Liver (tissue), 8 donors: ENCODE measurements at regions not wholly inside any gene's neighbourhood (a gene's known extent, or its start where the extent isn't known, plus 50 kb on each side); places are given as distances from the start of the nearest gene placed in this dataset.

Experiments used
- DNase-seq: peaks from one replicate; pipeline ENCODE4 v3.0.0-alpha.2; 2017; ENCODE audit warnings: low spot score
- H3K27ac ChIP-seq, 2 donors: one replicate each; pipeline ENCODE4 v1.7.0; 2013; ENCODE audit warnings: inconsistent platforms in 2 of 2, low read length in 2 of 2, control low read depth in 1 of 2, low read depth in 1 of 2, mild to moderate bottlenecking in 1 of 2
- H3K27me3 ChIP-seq, 4 donors: one replicate each; pipeline versions ENCODE4 v1.6.1 to v1.7.0; 2013; ENCODE audit warnings: low read length in 3 of 4, inconsistent platforms in 1 of 4, mild to moderate bottlenecking in 1 of 4, moderate library complexity in 1 of 4; ENCODE audit not compliant: control insufficient read depth in 4 of 4, insufficient read depth in 4 of 4
- H3K36me3 ChIP-seq, 4 donors: one replicate each; pipeline versions ENCODE4 v1.6.1 to v1.7.0; 2013; ENCODE audit warnings: low read length in 3 of 4, mild to moderate bottlenecking in 3 of 4, low read depth in 1 of 4, moderate library complexity in 1 of 4; ENCODE audit not compliant: control insufficient read depth in 4 of 4, insufficient read depth in 3 of 4
- H3K4me1 ChIP-seq, 4 donors: one replicate each; pipeline versions ENCODE4 v1.6.1 to v1.7.0; 2013; ENCODE audit warnings: low read length in 3 of 4, mild to moderate bottlenecking in 3 of 4, moderate library complexity in 1 of 4; ENCODE audit not compliant: control insufficient read depth in 4 of 4, insufficient read depth in 4 of 4
- H3K4me3 ChIP-seq, 3 donors: one replicate each; pipeline versions ENCODE4 v1.6.1 to v1.7.0; 2013; ENCODE audit warnings: low read length in 3 of 3, control low read depth in 1 of 3, low read depth in 1 of 3, mild to moderate bottlenecking in 1 of 3
- H3K9ac ChIP-seq, 2 donors: one replicate each; pipeline ENCODE4 v1.7.0; 2013; ENCODE audit warnings: low read length in 2 of 2, mild to moderate bottlenecking in 2 of 2, moderate library complexity in 2 of 2, control low read depth in 1 of 2, low read depth in 1 of 2
- H3K9me3 ChIP-seq, 4 donors: one replicate each; pipeline versions ENCODE4 v1.6.1 to v1.7.0; 2013; ENCODE audit warnings: low read length in 3 of 4; ENCODE audit not compliant: control insufficient read depth in 4 of 4
- ATF3 ChIP-seq: IDR thresholded peaks from 2 replicates; pipeline ENCODE4 v1.6.1; 2016; ENCODE audit warnings: antibody characterized with exemption
- CTCF ChIP-seq: fragments of 150-350 bp; IDR thresholded peaks from 2 replicates; pipeline ENCODE4 v1.5.1; 2017; ENCODE audit warnings: improper control_type of control experiment, low read depth, low read length; ENCODE audit not compliant: missing input control
- EGR1 ChIP-seq, 2 donors: IDR thresholded peaks; 2 replicates each; pipeline ENCODE4 v1.6.1; 2016 to 2018; ENCODE audit warnings: antibody characterized with exemption in 2 of 2, low read depth in 2 of 2
- FOXA1 ChIP-seq: IDR thresholded peaks from 2 replicates; pipeline ENCODE4 v1.6.1; 2016; ENCODE audit warnings: antibody characterized with exemption
- FOXA2 ChIP-seq: IDR thresholded peaks from 2 replicates; pipeline ENCODE4 v1.6.1; 2016; ENCODE audit warnings: antibody characterized with exemption
- GABPA ChIP-seq, 2 donors: IDR thresholded peaks in 1 of 2; conservative IDR thresholded peaks in 1 of 2; 2 replicates each; pipeline ENCODE4 v1.6.1; 2016; ENCODE audit warnings: antibody characterized with exemption in 2 of 2, mild to moderate bottlenecking in 1 of 2, moderate library complexity in 1 of 2
- HNF4A ChIP-seq, 2 donors: conservative IDR thresholded peaks; 2 replicates each; pipeline ENCODE4 v1.6.1; 2016; ENCODE audit warnings: antibody characterized with exemption in 2 of 2, mild to moderate bottlenecking in 2 of 2
- HNF4G ChIP-seq: IDR thresholded peaks from 2 replicates; pipeline ENCODE4 v1.6.1; 2016; ENCODE audit warnings: antibody characterized with exemption
- JUND ChIP-seq, 2 donors: IDR thresholded peaks; 2 replicates each; pipeline ENCODE4 v1.6.1; 2016; ENCODE audit warnings: antibody characterized with exemption in 2 of 2
- MAX ChIP-seq: IDR thresholded peaks from 2 replicates; pipeline ENCODE4 v1.6.1; 2016; ENCODE audit warnings: antibody characterized with exemption
- NR2F2 ChIP-seq: IDR thresholded peaks from 2 replicates; pipeline ENCODE4 v1.6.1; 2016; ENCODE audit warnings: antibody characterized with exemption
- RAD21 ChIP-seq, 2 donors: IDR thresholded peaks; 2 replicates each; pipeline ENCODE4 v1.6.1; 2016; ENCODE audit warnings: antibody characterized with exemption in 2 of 2, mild to moderate bottlenecking in 2 of 2
- REST ChIP-seq: IDR thresholded peaks from 2 replicates; pipeline ENCODE4 v1.6.1; 2016; ENCODE audit warnings: antibody characterized with exemption, mild to moderate bottlenecking
- RXRA ChIP-seq, 2 donors: IDR thresholded peaks; 2 replicates each; pipeline ENCODE4 v1.6.1; 2017 to 2018; ENCODE audit warnings: antibody characterized with exemption in 2 of 2, mild to moderate bottlenecking in 1 of 2
- SP1 ChIP-seq: IDR thresholded peaks from 2 replicates; pipeline ENCODE4 v1.6.1; 2018; ENCODE audit warnings: antibody characterized with exemption, mild to moderate bottlenecking
- TAF1 ChIP-seq: conservative IDR thresholded peaks from 2 replicates; pipeline ENCODE4 v1.6.1; 2016; ENCODE audit warnings: antibody characterized with exemption, mild to moderate bottlenecking
- YY1 ChIP-seq: IDR thresholded peaks from 2 replicates; pipeline ENCODE4 v1.6.1; 2016; ENCODE audit warnings: antibody characterized with exemption, mild to moderate bottlenecking
- ZBTB33 ChIP-seq: IDR thresholded peaks from 2 replicates; pipeline ENCODE4 v1.6.1; 2016; ENCODE audit warnings: antibody characterized with exemption
- WGBS: extraction: QIAGEN DNeasy Blood & Tissue Kit; methylation state at CpG from one replicate; pipeline ENCODE4 v1.1.7; 2013; 5-methylcytosine and 5-hydroxymethylcytosine counted together
- donor health status: healthy.
- donor health status: healthy.
- donor health status: healthy.
- donor health status: healthy.
- donor health status: healthy.

- WGBS: 74% methylated on average over 3 of the region's 3 CpGs
- DNase-seq: no peak
- no peaks in the 10 kb centered on the region for H3K36me3 ChIP-seq
- no peak overlapping the region for H3K9ac ChIP-seq
- no peak overlapping the region for H3K4me3 ChIP-seq
- no peak for TF ChIP-seq HNF4G
- TF ChIP-seq JUND (IDR thresholded peaks at IDR 0.05): no peak
- no peak for TF ChIP-seq GABPA (IDR thresholded peaks at IDR 0.05 in 1 of 2, conservative IDR thresholded peaks at IDR 0.05 in 1 of 2)
- no peak for TF ChIP-seq SP1
- no peak for TF ChIP-seq YY1
- TF ChIP-seq EGR1 (IDR thresholded peaks at IDR 0.05; ENCODE audit: low read depth in 2 of 2): no peak
- no peak for TF ChIP-seq ZBTB33
- no peak for TF ChIP-seq HNF4A (conservative IDR thresholded peaks at IDR 0.05)
- no peak for TF ChIP-seq NR2F2
- TF ChIP-seq FOXA1: no peak
- no peak for TF ChIP-seq FOXA2
- H3K27me3 ChIP-seq: peaks cover 0 to 4% (median 0%) of the 10 kb centered on the region in 4 donors
- no peak overlapping the region for H3K27ac ChIP-seq
- H3K4me1 ChIP-seq: no peaks in the 10 kb centered on the region
- H3K9me3 ChIP-seq: no peaks in the 10 kb centered on the region
These were observed 215.7 kb downstream of the SYT10 start for GRCh38 chr12:33223956-33224355.

GRCh38 chr12:33222357-33222756 is 217.3 kb downstream of the SYT10 start:
- Histone ChIP-seq H3K9me3 (peaks cover 0 to 3% (median 0%) of the 10 kb centered on the region in 4 donors), H3K9ac (no peak overlapping the region), H3K27ac (no peak overlapping the region), H3K4me1 (no peaks in the 10 kb centered on the region), H3K4me3 (no peak overlapping the region), H3K27me3 (peaks cover 0 to 4% (median 0%) of the 10 kb centered on the region in 4 donors), H3K36me3 (no peaks in the 10 kb centered on the region)
- 87% methylated on average over 4 of the region's 4 CpGs for WGBS
- TF ChIP-seq SP1 (no peak), FOXA1 (no peak), ATF3 (no peak), ZBTB33 (no peak), NR2F2 (no peak), RXRA (IDR thresholded peaks at IDR 0.05) (no peak), YY1 (no peak), RAD21 (IDR thresholded peaks at IDR 0.05) (no peak), GABPA (IDR thresholded peaks at IDR 0.05 in 1 of 2, conservative IDR thresholded peaks at IDR 0.05 in 1 of 2) (no peak), FOXA2 (no peak), MAX (no peak), HNF4G (no peak), REST (no peak), CTCF (no peak), TAF1 (no peak), EGR1 (IDR thresholded peaks at IDR 0.05; ENCODE audit: low read depth in 2 of 2) (no peak), JUND (IDR thresholded peaks at IDR 0.05) (no peak), HNF4A (conservative IDR thresholded peaks at IDR 0.05) (no peak)
- no peak for DNase-seq
